ENCODE measurements at regions not wholly inside any gene's neighbourhood (a gene's known extent, or its start where the extent isn't known, plus 50 kb on each side); places are given as distances from the start of the nearest gene placed in this dataset.

GRCh38 chr20:11436113-11436905, 481.4 kb upstream of the BTBD3 start:
- no TSS peak for BruUV-seq (replicated peaks)
- no peak for DNase-seq
- H3K4me2 ChIP-seq = no peak overlapping the region
- no peaks in the 10 kb centered on the region for H3K36me3 ChIP-seq (ENCODE audit: low read depth)
- POLR2A ChIA-PET (ENCODE audit: unreplicated experiment) = no interaction called here
- no peak for TF ChIP-seq CTCF (conservative IDR thresholded peaks at IDR 0.05)
- no peak for TF ChIP-seq EZH2 (IDR thresholded peaks at IDR 0.05; ENCODE audit: low read depth)
- no peaks in the 10 kb centered on the region for H3F3A ChIP-seq (ENCODE audit: insufficient read depth, low read depth)
- intact Hi-C loops (cut with micrococcal nuclease; ENCODE audit: unreplicated experiment) = no loop called here
- no peaks in the 10 kb centered on the region for H3K79me2 ChIP-seq (ENCODE audit: low read depth)
- H2AFZ ChIP-seq = no peak overlapping the region
- no peaks in the 10 kb centered on the region for H4K20me1 ChIP-seq (ENCODE audit: insufficient read depth)
- no peak overlapping the region for H3K27ac ChIP-seq
- no peaks in the 10 kb centered on the region for H3K9me2 ChIP-seq (ENCODE audit: insufficient read depth)
- H3K4me1 ChIP-seq (replicated peaks; ENCODE audit: insufficient read depth) = no peaks in the 10 kb centered on the region
- no peak overlapping the region for H3K4me3 ChIP-seq
- H3K9me3 ChIP-seq (ENCODE audit: insufficient read depth, low read depth) = peaks cover 9% of the 10 kb centered on the region; the same call in 1 of the 2 replicates
- CTCF ChIA-PET = no interaction called here
- no peaks in the 10 kb centered on the region for H3K27me3 ChIP-seq (ENCODE audit: insufficient read depth, low read depth)

GRCh38 chr20:11437090-11437489, 480.6 kb upstream of the BTBD3 start:
- no peaks in the 10 kb centered on the region for H3K4me1 ChIP-seq (replicated peaks; ENCODE audit: insufficient read depth)
- H3K9me2 ChIP-seq (ENCODE audit: insufficient read depth) = no peaks in the 10 kb centered on the region
- POLR2A ChIA-PET (ENCODE audit: unreplicated experiment) = interaction anchor here (0.6 to 0.8 kb wide), 2 partner anchors 95 to 447 kb away, joined by 4 to 11 read pairs; no protein-coding TSS in a partner anchor
- CTCF ChIA-PET = no interaction called here
- no peak overlapping the region for H3K27ac ChIP-seq
- no peaks in the 10 kb centered on the region for H3K36me3 ChIP-seq (ENCODE audit: low read depth)
- peaks cover 9% of the 10 kb centered on the region; the same call in 1 of the 2 replicates for H3K9me3 ChIP-seq (ENCODE audit: insufficient read depth, low read depth)
- no peaks in the 10 kb centered on the region for H3K79me2 ChIP-seq (ENCODE audit: low read depth)
- intact Hi-C loops (cut with micrococcal nuclease; ENCODE audit: unreplicated experiment) = no loop called here
- H3F3A ChIP-seq (ENCODE audit: insufficient read depth, low read depth) = no peaks in the 10 kb centered on the region
- BruUV-seq (replicated peaks) = no TSS peak
- H2AFZ ChIP-seq = no peak overlapping the region
- H3K4me2 ChIP-seq = no peak overlapping the region
- no peak for DNase-seq
- H4K20me1 ChIP-seq (ENCODE audit: insufficient read depth) = no peaks in the 10 kb centered on the region
- H3K27me3 ChIP-seq (ENCODE audit: insufficient read depth, low read depth) = no peaks in the 10 kb centered on the region
- TF ChIP-seq CTCF (conservative IDR thresholded peaks at IDR 0.05) (no peak), EZH2 (IDR thresholded peaks at IDR 0.05; ENCODE audit: low read depth) (no peak)
- H3K4me3 ChIP-seq = no peak overlapping the region

GRCh38 chr20:11437611-11438380, 479.9 kb upstream of the BTBD3 start:
- Histone ChIP-seq H3K27me3 (ENCODE audit: insufficient read depth, low read depth) (no peaks in the 10 kb centered on the region), H3K4me2 (no peak overlapping the region), H3K9me3 (ENCODE audit: insufficient read depth, low read depth) (peaks cover 9% of the 10 kb centered on the region; the same call in 1 of the 2 replicates), H3K9me2 (ENCODE audit: insufficient read depth) (no peaks in the 10 kb centered on the region), H4K20me1 (ENCODE audit: insufficient read depth) (no peaks in the 10 kb centered on the region), H3K36me3 (ENCODE audit: low read depth) (no peaks in the 10 kb centered on the region), H2AFZ (no peak overlapping the region), H3F3A (ENCODE audit: insufficient read depth, low read depth) (no peaks in the 10 kb centered on the region), H3K4me1 (replicated peaks; ENCODE audit: insufficient read depth) (no peaks in the 10 kb centered on the region), H3K79me2 (ENCODE audit: low read depth) (no peaks in the 10 kb centered on the region), H3K27ac (no peak overlapping the region), H3K4me3 (no peak overlapping the region)
- TF ChIP-seq EZH2 (IDR thresholded peaks at IDR 0.05; ENCODE audit: low read depth) (no peak), CTCF (conservative IDR thresholded peaks at IDR 0.05) (no peak)
- no peak for DNase-seq
- no TSS peak for BruUV-seq (replicated peaks)
- intact Hi-C loops (cut with micrococcal nuclease; ENCODE audit: unreplicated experiment) = no loop called here
- CTCF ChIA-PET = no interaction called here
- POLR2A ChIA-PET (ENCODE audit: unreplicated experiment) = interaction anchor here (0.6 to 0.8 kb wide), 2 partner anchors 95 to 448 kb away, joined by 4 to 11 read pairs; no protein-coding TSS in a partner anchor
